Mesendoderm (in vitro differentiated cells): ENCODE measurements at regions not wholly inside any gene's neighbourhood (a gene's known extent, or its start where the extent isn't known, plus 50 kb on each side); places are given as distances from the start of the nearest gene placed in this dataset.
"Not testable (repeated sequence)": the region's sequence is repeated elsewhere in the genome, so short reads cannot be mapped to it uniquely, and the experiment has no call there.

Source experiments
- DNase-seq: peaks from one replicate; pipeline ENCODE4 v3.0.0; 2013
- H2AK5ac ChIP-seq: 2 replicates; pipeline ENCODE4 v1.6.1; 2013; ENCODE audit warnings: low read length, inconsistent platforms
- H2BK120ac ChIP-seq: 2 replicates; pipeline ENCODE4 v1.6.1; 2013; ENCODE audit warnings: low read depth, mild to moderate bottlenecking, low read length, moderate library complexity, mixed read lengths
- H2BK15ac ChIP-seq: replicated peaks from 2 replicates; pipeline ENCODE4 v1.6.1; 2013; ENCODE audit warnings: low read depth, mild to moderate bottlenecking, moderate library complexity
- H2BK5ac ChIP-seq: 2 replicates; pipeline ENCODE4 v1.6.1; 2013; ENCODE audit warnings: low read length, inconsistent platforms
- H3K18ac ChIP-seq: 2 replicates; pipeline ENCODE4 v1.6.1; 2013; ENCODE audit warnings: mild to moderate bottlenecking, low read length, mixed read lengths
- H3K23ac ChIP-seq: one replicate; pipeline ENCODE4 v1.6.1; 2013; ENCODE audit warnings: low read length
- H3K27ac ChIP-seq: 2 replicates; pipeline ENCODE4 v1.5.1; 2013; ENCODE audit warnings: low read depth, mild to moderate bottlenecking, inconsistent platforms, low read length, moderate library complexity
- H3K27me3 ChIP-seq: 2 replicates; pipeline ENCODE4 v1.6.1; 2013; ENCODE audit warnings: low read length, control low read depth, mild to moderate bottlenecking, inconsistent platforms; ENCODE audit not compliant: insufficient read depth, poor library complexity
- H3K36me3 ChIP-seq: 2 replicates; pipeline ENCODE4 v1.6.1; 2013; ENCODE audit warnings: low read length, inconsistent platforms; ENCODE audit not compliant: control insufficient read depth, insufficient read depth
- H3K4ac ChIP-seq: one replicate; pipeline ENCODE4 v1.6.1; 2013; ENCODE audit warnings: low read depth, mild to moderate bottlenecking, low read length, moderate library complexity
- H3K4me1 ChIP-seq: 2 replicates; pipeline ENCODE4 v1.6.1; 2013; ENCODE audit warnings: low read depth, low read length, inconsistent platforms; ENCODE audit not compliant: control insufficient read depth
- H3K4me2 ChIP-seq: 2 replicates; pipeline ENCODE4 v1.6.1; 2013; ENCODE audit warnings: low read length
- H3K4me3 ChIP-seq: 2 replicates; pipeline ENCODE4 v1.5.1; 2013; ENCODE audit warnings: mild to moderate bottlenecking, low read length
- H3K56ac ChIP-seq: one replicate; pipeline ENCODE4 v1.6.1; 2013; ENCODE audit warnings: low read length
- H3K79me1 ChIP-seq: 2 replicates; pipeline ENCODE4 v1.6.1; 2013; ENCODE audit warnings: low read length, inconsistent platforms
- H3K79me2 ChIP-seq: 2 replicates; pipeline ENCODE4 v1.6.1; 2013; ENCODE audit warnings: mild to moderate bottlenecking, low read length; ENCODE audit not compliant: control insufficient read depth, insufficient read depth
- H3K9ac ChIP-seq: 2 replicates; pipeline ENCODE4 v1.6.1; 2013; ENCODE audit warnings: low read length, inconsistent platforms
- H4K5ac ChIP-seq: one replicate; pipeline ENCODE4 v1.6.1; 2013; ENCODE audit warnings: low read length
- H4K8ac ChIP-seq: one replicate; pipeline ENCODE4 v1.6.1; 2013; ENCODE audit warnings: low read depth, mild to moderate bottlenecking, control low read depth, low read length, moderate library complexity
- WGBS: extraction: QIAGEN DNeasy Blood & Tissue Kit; methylation state at CpG from one replicate; pipeline ENCODE4 v1.1.7; 2013; ENCODE audit warnings: low lambda C conversion rate, missing lambda C conversion rate; ENCODE audit not compliant: insufficient coverage; ENCODE audit errors: extremely low coverage; 5-methylcytosine and 5-hydroxymethylcytosine counted together

DNA sequence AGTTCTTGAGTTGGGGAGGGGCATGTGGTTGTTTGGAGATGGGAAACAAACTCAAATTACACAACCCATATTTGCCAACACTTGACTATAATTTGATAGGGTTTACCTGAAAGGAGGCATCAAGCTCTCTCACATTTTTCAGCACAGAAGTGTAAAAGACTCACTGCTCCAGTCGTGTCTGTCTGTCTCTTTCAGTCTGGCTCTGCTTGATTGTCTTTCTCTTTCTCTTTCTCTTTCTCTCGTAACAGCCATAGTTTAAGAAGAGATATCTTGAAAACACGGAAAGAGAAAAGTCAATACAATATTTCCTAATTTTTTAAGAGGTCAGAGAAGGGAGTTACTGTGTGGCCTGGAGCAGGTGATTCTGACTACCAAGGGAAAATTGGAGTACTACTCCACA is 413.6 kb upstream of the CXorf51A start:
- Histone ChIP-seq H3K27me3 (no peaks in the 10 kb centered on the region), H2BK5ac (no peak overlapping the region), H3K79me1 (no peaks in the 10 kb centered on the region), H4K5ac (no peak overlapping the region), H3K4me1 (no peaks in the 10 kb centered on the region), H3K27ac (no peak overlapping the region), H4K8ac (no peak overlapping the region), H2AK5ac (no peak overlapping the region), H3K18ac (no peak overlapping the region), H3K79me2 (no peaks in the 10 kb centered on the region), H3K4me2 (no peak overlapping the region), H3K23ac (no peak overlapping the region), H3K4me3 (no peak overlapping the region), H2BK15ac (no peak overlapping the region), H3K56ac (no peak overlapping the region), H2BK120ac (no peak overlapping the region), H3K4ac (no peak overlapping the region), H3K36me3 (no peaks in the 10 kb centered on the region), H3K9ac (no peak overlapping the region)
- DNase-seq, result no peak
- WGBS, result no CpG with 5 or more reads among the region's 3 CpGs

DNA sequence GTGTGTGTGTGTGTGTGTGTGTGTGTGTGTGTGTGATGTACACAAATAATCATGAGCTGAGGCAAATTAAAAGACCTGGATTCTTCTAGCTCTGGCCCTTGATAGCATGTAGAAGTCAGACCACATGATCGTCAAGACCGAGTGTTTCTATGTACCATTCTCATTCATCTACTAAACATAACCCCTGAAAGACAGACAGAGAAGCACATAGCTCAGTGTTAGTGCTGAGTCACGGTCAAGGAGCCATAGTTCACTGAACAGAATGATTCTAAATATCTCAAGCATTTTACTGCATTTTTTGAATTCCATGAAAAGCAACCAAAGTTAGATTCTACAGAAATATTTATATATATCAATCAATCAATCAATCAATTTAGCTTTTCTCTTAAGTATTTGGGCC is 412.3 kb upstream of the CXorf51A start:
- no peak overlapping the region for H4K8ac ChIP-seq
- H3K4me3 ChIP-seq, result no peak overlapping the region
- H3K27me3 ChIP-seq, result no peaks in the 10 kb centered on the region
- H2BK120ac ChIP-seq, result no peak overlapping the region
- WGBS, result no CpG with 5 or more reads among the region's 3 CpGs
- no peak overlapping the region for H3K4me2 ChIP-seq
- H3K23ac ChIP-seq, result no peak overlapping the region
- no peaks in the 10 kb centered on the region for H3K36me3 ChIP-seq
- no peak for DNase-seq
- H2BK15ac ChIP-seq, result no peak overlapping the region
- no peaks in the 10 kb centered on the region for H3K79me1 ChIP-seq
- H2AK5ac ChIP-seq, result no peak overlapping the region
- H3K27ac ChIP-seq, result no peak overlapping the region
- no peaks in the 10 kb centered on the region for H3K4me1 ChIP-seq
- no peak overlapping the region for H2BK5ac ChIP-seq
- H3K18ac ChIP-seq, result no peak overlapping the region
- H3K56ac ChIP-seq, result no peak overlapping the region
- H3K4ac ChIP-seq, result no peak overlapping the region
- H3K9ac ChIP-seq, result no peak overlapping the region
- no peaks in the 10 kb centered on the region for H3K79me2 ChIP-seq
- H4K5ac ChIP-seq, result no peak overlapping the region

DNA sequence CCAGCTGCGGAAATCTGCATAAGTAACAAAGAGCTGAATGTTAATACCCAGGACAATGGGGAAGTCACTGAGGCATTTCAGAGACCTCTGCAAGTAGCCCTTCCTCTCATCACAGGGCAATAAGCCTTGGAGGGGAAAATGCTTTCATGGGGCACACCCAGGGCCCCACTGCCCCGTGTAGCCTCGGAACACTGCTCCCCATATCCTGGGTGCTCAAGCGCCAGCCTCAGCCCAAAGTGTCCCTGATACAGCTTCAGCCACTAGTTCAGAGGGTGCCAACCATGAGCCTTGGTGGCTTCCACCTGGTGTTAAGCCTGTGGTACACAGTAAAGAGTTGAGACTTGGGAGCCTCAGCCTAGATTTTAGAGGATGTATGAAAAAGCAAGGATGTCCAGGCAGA is 402.8 kb upstream of the CXorf51A start:
- Histone ChIP-seq H3K9ac (no peak overlapping the region), H2AK5ac (no peak overlapping the region), H3K56ac (no peak overlapping the region), H3K23ac (no peak overlapping the region), H3K18ac (no peak overlapping the region), H3K27ac (no peak overlapping the region), H3K4me1 (no peaks in the 10 kb centered on the region), H3K79me2 (no peaks in the 10 kb centered on the region), H3K4me2 (no peak overlapping the region), H2BK120ac (no peak overlapping the region), H4K5ac (no peak overlapping the region), H2BK15ac (no peak overlapping the region), H2BK5ac (no peak overlapping the region), H3K36me3 (no peaks in the 10 kb centered on the region), H3K4me3 (no peak overlapping the region), H3K4ac (no peak overlapping the region), H4K8ac (no peak overlapping the region), H3K27me3 (no peaks in the 10 kb centered on the region), H3K79me1 (no peaks in the 10 kb centered on the region)
- no peak for DNase-seq
- WGBS, result no CpG with 5 or more reads among the region's 4 CpGs

DNA sequence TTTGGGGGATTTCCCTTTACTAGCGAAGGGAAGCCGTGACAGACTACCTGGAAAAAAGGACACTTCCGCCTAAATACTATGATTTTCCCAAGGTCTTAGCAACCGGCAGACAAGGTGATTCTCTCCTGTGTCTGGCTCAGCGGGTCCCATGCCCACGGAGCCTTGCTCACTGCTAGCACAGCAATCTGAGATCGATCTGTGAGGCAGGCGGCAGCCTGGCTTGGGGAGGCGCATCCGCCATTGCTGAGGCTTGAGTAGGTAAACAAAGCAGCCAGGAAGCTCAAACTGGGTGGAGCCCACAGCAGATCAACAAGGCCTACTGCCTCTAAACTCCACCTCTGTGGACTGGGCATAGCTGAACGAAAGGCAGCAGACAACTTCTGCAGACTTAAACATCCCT is 385.9 kb upstream of the CXorf51A start:
- not testable (repeated sequence) for H3K4ac ChIP-seq, H3K27ac ChIP-seq, H3K79me1 ChIP-seq, H4K5ac ChIP-seq, H3K9ac ChIP-seq, H3K4me3 ChIP-seq, H3K4me1 ChIP-seq, H3K23ac ChIP-seq, H2AK5ac ChIP-seq, DNase-seq, H4K8ac ChIP-seq, H3K56ac ChIP-seq, H2BK15ac ChIP-seq, H3K4me2 ChIP-seq, H2BK5ac ChIP-seq, H3K27me3 ChIP-seq, H3K36me3 ChIP-seq, H3K18ac ChIP-seq, H3K79me2 ChIP-seq, H2BK120ac ChIP-seq
- no CpG with 5 or more reads among the region's 11 CpGs for WGBS

DNA sequence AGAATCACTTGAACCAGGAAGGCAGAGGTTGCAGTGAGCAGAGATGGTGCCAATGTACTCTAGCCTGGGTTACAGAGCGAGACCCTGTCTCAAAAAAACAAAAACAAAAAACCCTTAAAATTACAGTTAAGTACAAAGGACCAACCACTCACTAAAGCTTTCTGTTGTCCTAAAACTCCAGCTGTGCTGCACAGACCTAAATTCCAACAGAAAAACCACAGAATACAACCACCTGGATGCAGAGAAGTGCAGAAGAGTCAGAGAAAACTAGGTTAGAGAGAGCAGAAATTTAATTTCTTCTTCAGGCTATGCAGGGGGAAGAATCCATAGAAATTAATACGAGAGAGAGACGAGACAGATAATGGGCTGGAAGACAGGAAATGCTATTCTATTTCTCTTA is 376.8 kb upstream of the CXorf51A start:
- Histone ChIP-seq H3K27me3 (no peaks in the 10 kb centered on the region), H2BK15ac (no peak overlapping the region), H2BK5ac (no peak overlapping the region), H3K36me3 (no peaks in the 10 kb centered on the region), H3K4me2 (no peak overlapping the region), H2BK120ac (no peak overlapping the region), H4K8ac (no peak overlapping the region), H3K56ac (no peak overlapping the region), H3K79me2 (no peaks in the 10 kb centered on the region), H3K9ac (no peak overlapping the region), H3K18ac (no peak overlapping the region), H3K79me1 (no peaks in the 10 kb centered on the region), H3K23ac (no peak overlapping the region), H3K4me3 (no peak overlapping the region), H2AK5ac (no peak overlapping the region), H3K27ac (no peak overlapping the region), H3K4ac (no peak overlapping the region), H3K4me1 (no peaks in the 10 kb centered on the region), H4K5ac (no peak overlapping the region)
- WGBS, result no CpG with 5 or more reads among the region's 3 CpGs
- DNase-seq, result no peak

DNA sequence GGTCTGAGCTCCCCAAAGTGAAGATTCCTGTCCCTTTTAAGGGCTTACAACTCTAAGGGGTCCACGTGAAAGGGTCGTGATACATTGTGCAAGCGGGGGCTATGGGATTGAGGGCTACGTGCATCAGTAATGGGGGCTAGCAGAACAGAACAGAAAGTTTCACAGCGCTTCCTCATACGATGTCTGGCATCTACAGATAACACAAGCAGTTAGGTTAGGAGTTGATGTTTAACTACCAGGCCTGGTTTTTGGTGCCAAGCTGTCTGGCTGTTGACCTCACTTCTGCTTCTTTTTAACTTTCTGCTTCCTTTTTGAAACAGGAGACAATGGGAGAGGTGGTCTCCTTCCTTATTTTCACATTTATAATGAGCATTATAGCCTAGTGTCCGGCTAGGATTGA is 368.6 kb upstream of the CXorf51A start:
- Histone ChIP-seq H3K23ac (no peak overlapping the region), H2BK15ac (no peak overlapping the region), H2BK5ac (no peak overlapping the region), H2AK5ac (no peak overlapping the region), H3K27ac (no peak overlapping the region), H2BK120ac (no peak overlapping the region), H3K27me3 (no peaks in the 10 kb centered on the region), H3K56ac (no peak overlapping the region), H3K4me1 (no peaks in the 10 kb centered on the region), H3K36me3 (no peaks in the 10 kb centered on the region), H3K4me3 (no peak overlapping the region), H3K79me2 (no peaks in the 10 kb centered on the region), H3K4me2 (no peak overlapping the region), H3K4ac (no peak overlapping the region), H3K79me1 (no peaks in the 10 kb centered on the region), H4K5ac (no peak overlapping the region), H4K8ac (no peak overlapping the region), H3K9ac (no peak overlapping the region), H3K18ac (no peak overlapping the region)
- DNase-seq, result no peak
- no CpG with 5 or more reads among the region's 7 CpGs for WGBS
